ENCODE measurements at regions not wholly inside any gene's neighbourhood (a gene's known extent, or its start where the extent isn't known, plus 50 kb on each side); places are given as distances from the start of the nearest gene placed in this dataset.

GRCh38 chr1:106698660-106699059 is 357.8 kb upstream of the PRMT6 start (continued):
- no peak for TF ChIP-seq THAP9 (CRISPR knock-in tag; IDR thresholded peaks at IDR 0.05; ENCODE audit: borderline replicate concordance)

- H3K79me2 ChIP-seq (ENCODE audit: insufficient read depth, low read length) = no peaks in the 10 kb centered on the region
- FAIRE-seq (no peak), ATAC-seq (no peak), DNase-seq (ENCODE audit: low spot score) (no peak)
- intact Hi-C loops (cut with micrococcal nuclease; ENCODE audit: unreplicated experiment) (no loop called here), in situ Hi-C loops (cut with HindIII; ENCODE audit: extremely low pct_ligation_motif_present, low pct_unique_long_range_greater_than_20kb) (no loop called here)
- no peak overlapping the region for H3K9ac ChIP-seq (ENCODE audit: insufficient read depth, low read depth, low read length)
- no peaks in the 10 kb centered on the region for H3K4me1 ChIP-seq (ENCODE audit: insufficient read depth, low read length)
- BruUV-seq (replicated peaks) = no TSS peak
- no peak overlapping the region for H3K4me3 ChIP-seq (replicated peaks in 1 of 3; ENCODE audit: insufficient read depth in 1 of 3, low read depth in 2 of 3, low read length in 3 of 3)
- ChIA-PET POLR2A (no interaction called here), CTCF (ENCODE audit: low intra/inter-chr PET ratio, low total read pairs) (no interaction called here)
- H4K20me1 ChIP-seq (ENCODE audit: insufficient read depth, low read length) = no peaks in the 10 kb centered on the region
- H3K27me3 ChIP-seq (ENCODE audit: control insufficient read depth in 1 of 2, insufficient read depth in 2 of 2, low read length in 2 of 2) = no peaks in the 10 kb centered on the region
- H3K9me3 ChIP-seq (ENCODE audit: low read length) = peaks cover 88% of the 10 kb centered on the region
- no peak overlapping the region for H3K4me2 ChIP-seq (ENCODE audit: low read depth, low read length)
- H2AFZ ChIP-seq (ENCODE audit: low read length) = no peak overlapping the region
- H3K27ac ChIP-seq (ENCODE audit: extremely low read length, insufficient read depth, low read length) = no peak overlapping the region
- TF ChIP-seq HDAC6 (IDR thresholded peaks at IDR 0.05; ENCODE audit: low read depth, low read length) (no peak), ONECUT2 (CRISPR knock-in tag; IDR thresholded peaks at IDR 0.05) (no peak), ZNF557 (CRISPR knock-in tag; IDR thresholded peaks at IDR 0.05) (no peak), THRA (CRISPR knock-in tag; IDR thresholded peaks at IDR 0.05; ENCODE audit: borderline replicate concordance) (no peak), MXI1 (IDR thresholded peaks at IDR 0.05; ENCODE audit: borderline replicate concordance, low read depth, low read length) (no peak), ZNF619 (CRISPR knock-in tag; IDR thresholded peaks at IDR 0.05) (no peak), PBX2 (CRISPR knock-in tag; IDR thresholded peaks at IDR 0.05) (no peak)
- no peaks in the 10 kb centered on the region for H3K36me3 ChIP-seq (replicated peaks in 1 of 2; ENCODE audit: control insufficient read depth in 1 of 2, insufficient read depth in 2 of 2, low read length in 2 of 2)
These were observed 357.0 kb upstream of the PRMT6 start for GRCh38 chr1:106699433-106699832.
